GM13976 (cell line): ENCODE measurements at regions not wholly inside any gene's neighbourhood (a gene's known extent, or its start where the extent isn't known, plus 50 kb on each side); places are given as distances from the start of the nearest gene placed in this dataset.

Experiments used
- DNase-seq: peaks from one replicate; pipeline ENCODE4 v3.0.0; 2012; ENCODE audit warnings: low spot score
- in situ Hi-C: fragments of 300-500 bp; cut with MboI; formaldehyde crosslinking; loops from one replicate; pipeline ENCODE4 v1.12.0; 2022; ENCODE audit warnings: low sequenced_read_pairs, mixed read lengths, inconsistent platforms; ENCODE audit not compliant: unreplicated experiment
- TF ChIP-seq, protein P1 (sequence below): IDR thresholded peaks from 2 replicates; pipeline ENCODE4 v1.5.1; 2012; ENCODE audit warnings: borderline replicate concordance, mild to moderate bottlenecking; ENCODE audit not compliant: insufficient read depth; ENCODE audit errors: extremely low read depth, missing control alignments, control extremely low read depth

GRCh38 chr3:117723825-117724224 lies 1014.2 kb downstream of the TUSC7 start:
- TF ChIP-seq, protein P1, sequence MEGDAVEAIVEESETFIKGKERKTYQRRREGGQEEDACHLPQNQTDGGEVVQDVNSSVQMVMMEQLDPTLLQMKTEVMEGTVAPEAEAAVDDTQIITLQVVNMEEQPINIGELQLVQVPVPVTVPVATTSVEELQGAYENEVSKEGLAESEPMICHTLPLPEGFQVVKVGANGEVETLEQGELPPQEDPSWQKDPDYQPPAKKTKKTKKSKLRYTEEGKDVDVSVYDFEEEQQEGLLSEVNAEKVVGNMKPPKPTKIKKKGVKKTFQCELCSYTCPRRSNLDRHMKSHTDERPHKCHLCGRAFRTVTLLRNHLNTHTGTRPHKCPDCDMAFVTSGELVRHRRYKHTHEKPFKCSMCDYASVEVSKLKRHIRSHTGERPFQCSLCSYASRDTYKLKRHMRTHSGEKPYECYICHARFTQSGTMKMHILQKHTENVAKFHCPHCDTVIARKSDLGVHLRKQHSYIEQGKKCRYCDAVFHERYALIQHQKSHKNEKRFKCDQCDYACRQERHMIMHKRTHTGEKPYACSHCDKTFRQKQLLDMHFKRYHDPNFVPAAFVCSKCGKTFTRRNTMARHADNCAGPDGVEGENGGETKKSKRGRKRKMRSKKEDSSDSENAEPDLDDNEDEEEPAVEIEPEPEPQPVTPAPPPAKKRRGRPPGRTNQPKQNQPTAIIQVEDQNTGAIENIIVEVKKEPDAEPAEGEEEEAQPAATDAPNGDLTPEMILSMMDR, result no peak
- in situ Hi-C loops, result no loop called here

DNA sequence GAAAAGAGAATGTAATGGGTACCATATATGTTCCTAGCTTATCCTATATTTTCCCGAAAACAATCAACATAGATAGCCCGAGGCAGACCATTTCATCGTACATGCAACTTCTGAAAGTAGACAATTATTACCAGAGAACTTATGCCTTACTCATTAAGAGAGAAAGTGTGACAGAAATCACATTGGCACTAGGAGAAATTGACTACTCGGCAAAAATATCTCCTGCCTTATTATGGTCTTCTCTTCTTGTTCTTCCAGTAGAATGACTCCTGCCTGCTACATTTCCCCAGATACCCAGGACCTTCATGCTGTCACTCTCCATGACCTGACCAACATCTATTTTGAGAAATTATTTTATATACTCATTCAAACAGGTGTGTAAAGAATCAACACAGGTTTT lies 1015.7 kb downstream of the TUSC7 start:
- DNase-seq, result no peak
- in situ Hi-C loops, result no loop called here
- TF ChIP-seq, protein P1, result no peak

More at GRCh38 chr3:117723825-117724224, 1014.2 kb downstream of the TUSC7 start:
- no peak for DNase-seq

DNA sequence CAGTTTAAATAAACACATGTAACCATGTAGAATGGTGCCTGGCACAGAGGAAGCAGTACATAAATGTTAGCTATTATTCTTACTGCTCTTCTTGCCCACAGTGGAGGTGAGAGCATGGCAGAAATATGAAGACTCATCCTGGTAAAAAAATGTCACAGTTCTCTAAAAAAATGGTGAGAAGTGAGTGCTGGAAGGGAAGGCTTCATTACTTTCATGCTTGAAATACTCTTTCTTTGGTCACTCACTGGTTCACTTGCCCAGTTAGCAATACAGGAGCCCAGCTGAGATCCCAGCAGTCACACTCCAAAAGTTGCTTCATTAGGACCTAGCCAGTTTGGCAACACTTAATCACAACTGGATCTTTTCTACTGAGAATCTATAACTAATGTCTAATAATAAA lies 1017.2 kb downstream of the TUSC7 start:
- TF ChIP-seq, protein P1, result no peak
- in situ Hi-C loops, result no loop called here
- no peak for DNase-seq

DNA sequence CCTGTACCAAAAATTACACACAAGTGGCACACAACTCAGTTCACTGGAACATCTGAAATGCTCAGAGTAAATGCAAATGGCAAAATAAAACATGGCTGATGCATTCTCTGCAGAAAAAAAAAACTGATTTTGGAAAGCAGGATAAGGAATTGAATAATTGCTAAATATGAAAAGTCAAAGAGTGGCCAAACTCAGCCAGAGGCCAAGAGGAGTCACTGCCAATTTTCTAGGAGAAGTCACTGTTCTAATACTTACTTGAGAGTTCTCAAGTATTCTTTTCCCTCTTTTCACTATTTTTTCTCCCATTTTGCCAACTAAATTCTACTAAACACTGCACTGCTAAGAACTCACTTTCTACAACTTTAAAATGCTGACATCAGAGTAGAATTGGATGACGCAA lies 1018.6 kb downstream of the TUSC7 start:
- TF ChIP-seq, protein P1, result no peak
- DNase-seq, result no peak
- in situ Hi-C loops, result no loop called here

- DNase-seq, result no peak
- TF ChIP-seq, protein P1, result no peak
- in situ Hi-C loops, result no loop called here
Measured at GRCh38 chr3:117734496-117734895, 1024.9 kb downstream of the TUSC7 start.

DNA sequence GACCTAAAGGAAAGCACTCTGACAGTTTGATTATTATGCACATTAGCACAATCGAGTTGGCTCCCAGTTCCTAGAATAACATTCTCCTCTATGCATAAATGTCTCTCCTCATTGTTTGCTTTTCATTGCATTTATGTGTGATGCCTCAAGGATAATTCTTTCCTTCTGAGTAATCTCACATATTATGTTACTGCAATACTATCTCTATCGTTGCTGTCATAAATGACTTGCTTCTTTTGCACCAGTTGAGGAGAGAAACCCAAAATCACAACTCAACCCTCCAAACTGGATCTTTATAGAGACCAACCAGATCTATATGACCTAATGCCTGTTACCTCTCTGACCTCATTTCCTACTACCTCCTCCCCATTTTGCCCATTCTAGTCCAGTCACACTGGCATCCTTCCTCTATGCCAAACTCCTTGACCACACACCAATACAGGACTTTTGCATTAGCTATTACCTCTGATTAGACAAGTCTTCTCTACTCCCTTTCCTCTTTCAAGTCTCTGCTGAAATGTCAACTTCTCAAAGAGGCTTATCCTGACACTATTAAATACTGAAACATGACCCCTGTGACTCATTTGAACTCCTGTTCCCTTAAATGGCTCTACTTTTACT lies 1026.0 kb downstream of the TUSC7 start:
- in situ Hi-C loops, result no loop called here
- DNase-seq, result no peak
- TF ChIP-seq, protein P1, result no peak
